Caco-2 (cell line): ENCODE measurements at regions not wholly inside any gene's neighbourhood (a gene's known extent, or its start where the extent isn't known, plus 50 kb on each side); places are given as distances from the start of the nearest gene placed in this dataset.

Experiments
- BruUV-seq: library from RNA; stranded (reverse); fragments of 400-500 nt; replicated peaks from 2 replicates; lab custom pipeline; 2021; lab: Mats Ljungman, UMichigan
- CTCF ChIA-PET: fragments of 300-600 bp; sonication (Branson Sonifier 250); formaldehyde crosslinking; loops from one replicate; lab custom pipeline; 2022; ENCODE audit warnings: antibody characterized with exemption; lab: Charles Lee
- POLR2A ChIA-PET: fragments of 300-600 bp; sonication (Branson Sonifier 250); formaldehyde crosslinking; loops from one replicate; lab custom pipeline; 2022; ENCODE audit warnings: antibody characterized with exemption; lab: Charles Lee
- DNase-seq, 2 experiments: peaks; one replicate each; pipeline versions ENCODE4 v3.0.0 to v3.0.0-alpha.2; 2020 to 2022
- H3K27me3 ChIP-seq: replicated peaks from 2 replicates; pipeline ENCODE4 v1.6.0; 2011; ENCODE audit warnings: low read length; ENCODE audit not compliant: control insufficient read depth, insufficient read depth
- H3K36me3 ChIP-seq: 2 replicates; pipeline ENCODE4 v1.5.1; 2011; ENCODE audit warnings: low read length; ENCODE audit not compliant: control insufficient read depth, insufficient read depth
- H3K4me1 ChIP-seq: fragments of 250-450 bp; sonication (Bioruptor Pico); 2 replicates; pipeline ENCODE4 v1.5.1; 2020; ENCODE audit warnings: mild to moderate bottlenecking
- H3K4me3 ChIP-seq: 2 replicates; pipeline ENCODE4 v1.5.1; 2011; ENCODE audit warnings: low read depth, mild to moderate bottlenecking, control low read depth, low read length
- H3K9me3 ChIP-seq: fragments of 250-450 bp; sonication (Bioruptor Pico); 2 replicates; pipeline ENCODE4 v1.5.1; 2020; ENCODE audit warnings: mild to moderate bottlenecking, moderate library complexity
- H3K27ac Mint-ChIP-seq: one replicate; pipeline ENCODE4 v1.8.0; 2022; ENCODE audit warnings: mixed read lengths; ENCODE audit not compliant: unreplicated experiment
- H3K27me3 Mint-ChIP-seq: one replicate; pipeline ENCODE4 v1.8.0; 2022; ENCODE audit warnings: mixed read lengths; ENCODE audit not compliant: insufficient read depth, unreplicated experiment
- H3K36me3 Mint-ChIP-seq: one replicate; pipeline ENCODE4 v1.8.0; 2022; ENCODE audit warnings: mild to moderate bottlenecking, mixed read lengths; ENCODE audit not compliant: insufficient read depth, unreplicated experiment
- H3K4me1 Mint-ChIP-seq: one replicate; pipeline ENCODE4 v1.8.0; 2022; ENCODE audit warnings: low read depth, mixed read lengths; ENCODE audit not compliant: unreplicated experiment
- H3K4me3 Mint-ChIP-seq: one replicate; pipeline ENCODE4 v1.8.0; 2022; ENCODE audit warnings: mild to moderate bottlenecking, moderate library complexity, mixed read lengths; ENCODE audit not compliant: unreplicated experiment
- H3K9me3 Mint-ChIP-seq: one replicate; pipeline ENCODE4 v1.8.0; 2022; ENCODE audit warnings: mixed read lengths; ENCODE audit not compliant: unreplicated experiment
- intact Hi-C: fragments of 100-400 bp; cut with micrococcal nuclease; formaldehyde crosslinking; loops from one replicate; pipeline ENCODE4 v1.10.0; 2022; ENCODE audit not compliant: unreplicated experiment
- TF ChIP-seq, protein P1 (sequence below), 2 experiments: fragments of 200-600 bp in 1 of 2; IDR thresholded peaks; 1 replicate in 1 of 2; 2 replicates in 1 of 2; pipeline versions ENCODE4 v1.5.1 to v1.8.0; 2011 to 2022; ENCODE audit warnings: antibody characterized with exemption in 1 of 2, control low read depth in 1 of 2, inconsistent platforms in 1 of 2, low read depth in 1 of 2, low read length in 1 of 2, mild to moderate bottlenecking in 1 of 2, moderate library complexity in 1 of 2; ENCODE audit not compliant: insufficient read depth in 1 of 2, severe bottlenecking in 1 of 2, unreplicated experiment in 1 of 2

DNA sequence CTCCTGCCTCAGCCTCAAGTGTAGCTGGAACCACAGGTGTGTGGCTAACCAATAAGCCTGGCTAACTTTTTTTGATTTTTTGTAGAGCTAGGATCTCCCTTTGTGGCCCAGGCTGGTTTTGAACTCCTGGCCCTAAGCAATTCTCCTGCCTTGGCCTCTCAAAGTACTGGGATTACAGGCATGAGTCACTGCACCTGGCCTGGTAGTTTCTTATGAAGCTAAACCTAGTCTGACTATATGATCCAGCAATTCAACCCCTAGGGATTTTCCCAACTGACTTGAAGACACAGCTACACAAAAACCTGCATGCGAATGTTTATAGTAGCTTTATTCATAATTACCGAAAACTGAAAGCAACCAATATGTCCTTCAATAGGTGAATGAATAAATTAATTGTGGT, 176.2 kb upstream of the IRX3 start:
- Histone ChIP-seq H3K36me3 (no peaks in the 10 kb centered on the region), H3K27me3 (no peaks in the 10 kb centered on the region), H3K4me3 (no peak overlapping the region), H3K4me1 (peaks cover 3% of the 10 kb centered on the region; the same call in 1 of the 2 replicates), H3K9me3 (peaks cover 4% of the 10 kb centered on the region)
- ChIA-PET CTCF (interaction anchor here (0.7 kb wide), 1 partner anchor 469 kb away, joined by 3 read pairs; no protein-coding TSS in a partner anchor), POLR2A (no interaction called here)
- BruUV-seq: no TSS peak
- Mint-ChIP-seq H3K27ac (no peak overlapping the region), H3K4me1 (no peaks in the 10 kb centered on the region), H3K4me3 (no peak overlapping the region), H3K27me3 (no peaks in the 10 kb centered on the region), H3K36me3 (no peaks in the 10 kb centered on the region), H3K9me3 (peaks cover 33% of the 10 kb centered on the region)
- intact Hi-C loops: no loop called here
- no peak for DNase-seq
- TF ChIP-seq, protein P1, sequence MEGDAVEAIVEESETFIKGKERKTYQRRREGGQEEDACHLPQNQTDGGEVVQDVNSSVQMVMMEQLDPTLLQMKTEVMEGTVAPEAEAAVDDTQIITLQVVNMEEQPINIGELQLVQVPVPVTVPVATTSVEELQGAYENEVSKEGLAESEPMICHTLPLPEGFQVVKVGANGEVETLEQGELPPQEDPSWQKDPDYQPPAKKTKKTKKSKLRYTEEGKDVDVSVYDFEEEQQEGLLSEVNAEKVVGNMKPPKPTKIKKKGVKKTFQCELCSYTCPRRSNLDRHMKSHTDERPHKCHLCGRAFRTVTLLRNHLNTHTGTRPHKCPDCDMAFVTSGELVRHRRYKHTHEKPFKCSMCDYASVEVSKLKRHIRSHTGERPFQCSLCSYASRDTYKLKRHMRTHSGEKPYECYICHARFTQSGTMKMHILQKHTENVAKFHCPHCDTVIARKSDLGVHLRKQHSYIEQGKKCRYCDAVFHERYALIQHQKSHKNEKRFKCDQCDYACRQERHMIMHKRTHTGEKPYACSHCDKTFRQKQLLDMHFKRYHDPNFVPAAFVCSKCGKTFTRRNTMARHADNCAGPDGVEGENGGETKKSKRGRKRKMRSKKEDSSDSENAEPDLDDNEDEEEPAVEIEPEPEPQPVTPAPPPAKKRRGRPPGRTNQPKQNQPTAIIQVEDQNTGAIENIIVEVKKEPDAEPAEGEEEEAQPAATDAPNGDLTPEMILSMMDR (IDR thresholded peaks at IDR 0.05; ENCODE audit: insufficient read depth in 1 of 2, low read depth in 1 of 2, low read length in 1 of 2, severe bottlenecking in 1 of 2, unreplicated experiment in 1 of 2): no peak

DNA sequence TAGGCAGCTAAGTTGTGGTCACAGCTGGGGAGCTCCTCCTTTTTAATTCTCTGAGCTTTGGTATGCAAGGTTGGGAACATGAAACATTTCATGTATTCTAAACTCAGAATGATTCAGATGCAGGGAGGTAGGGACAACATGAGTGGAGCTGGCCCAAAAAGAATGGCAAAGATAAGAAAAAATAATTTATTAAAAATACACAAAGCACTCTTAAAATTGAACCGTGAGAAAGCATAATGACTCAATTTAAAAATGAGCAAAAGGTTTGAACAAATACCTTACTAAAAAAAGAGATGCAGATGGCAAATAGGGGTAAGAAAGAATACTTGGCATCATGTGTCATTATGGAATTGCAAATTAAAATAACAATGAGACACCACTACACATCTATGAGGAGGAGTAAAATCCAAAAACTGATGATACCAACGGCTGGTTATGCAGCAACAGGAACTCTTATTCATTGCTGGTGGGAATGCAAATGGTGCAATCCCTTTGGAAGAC, 175.6 kb upstream of the IRX3 start:
- Mint-ChIP-seq H3K9me3 (peaks cover 33% of the 10 kb centered on the region), H3K4me3 (no peak overlapping the region), H3K27me3 (no peaks in the 10 kb centered on the region), H3K4me1 (no peaks in the 10 kb centered on the region), H3K36me3 (no peaks in the 10 kb centered on the region), H3K27ac (no peak overlapping the region)
- intact Hi-C loops: no loop called here
- peaks cover 4% of the 10 kb centered on the region for H3K9me3 ChIP-seq
- POLR2A ChIA-PET: no interaction called here
- no peak for DNase-seq
- no peaks in the 10 kb centered on the region for H3K36me3 ChIP-seq
- H3K4me3 ChIP-seq: no peak overlapping the region
- CTCF ChIA-PET: interaction anchor here (0.7 kb wide), 1 partner anchor 469 kb away, joined by 3 read pairs; no protein-coding TSS in a partner anchor
- TF ChIP-seq, protein P1 (IDR thresholded peaks at IDR 0.05; ENCODE audit: insufficient read depth in 1 of 2, low read depth in 1 of 2, low read length in 1 of 2, severe bottlenecking in 1 of 2, unreplicated experiment in 1 of 2): no peak
- peaks cover 3% of the 10 kb centered on the region; the same call in 1 of the 2 replicates for H3K4me1 ChIP-seq
- H3K27me3 ChIP-seq: no peaks in the 10 kb centered on the region
- BruUV-seq: no TSS peak

DNA sequence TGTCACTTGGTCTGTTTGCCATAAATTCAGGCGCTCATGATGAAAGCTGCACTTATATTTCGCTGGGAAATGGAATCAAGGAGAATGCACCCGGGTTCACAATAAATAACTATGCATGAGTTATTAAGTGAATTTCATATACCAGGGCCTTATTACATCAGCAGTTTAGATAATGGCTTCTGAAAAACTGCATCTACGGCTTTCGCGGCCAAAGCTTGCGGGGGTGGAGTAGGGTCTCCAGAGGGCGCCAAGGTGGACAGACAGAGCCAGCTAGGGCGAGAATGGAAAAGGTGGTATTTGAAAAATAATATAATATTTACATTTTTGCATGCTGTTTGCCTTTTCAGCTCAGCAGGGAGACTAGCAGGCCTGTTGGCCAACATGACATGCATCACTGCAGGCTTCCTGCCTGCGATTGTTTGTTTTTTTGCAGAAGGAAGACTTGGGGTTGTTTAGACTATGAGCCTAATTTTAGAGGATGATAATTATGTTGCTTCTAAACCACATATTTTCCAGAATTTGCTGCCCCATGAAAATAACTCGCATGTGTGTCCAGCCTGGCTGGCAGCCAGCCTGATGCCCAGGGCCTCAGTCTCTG, 173.8 kb upstream of the IRX3 start:
- H3K27me3 Mint-ChIP-seq: no peaks in the 10 kb centered on the region
- no peak overlapping the region for H3K27ac Mint-ChIP-seq
- peaks cover 27% of the 10 kb centered on the region for H3K9me3 Mint-ChIP-seq
- Histone ChIP-seq H3K36me3 (no peaks in the 10 kb centered on the region), H3K4me3 (no peak overlapping the region), H3K4me1 (peaks cover 3% of the 10 kb centered on the region; the same call in 1 of the 2 replicates), H3K9me3 (no peaks in the 10 kb centered on the region; the same call in none of the 2 replicates), H3K27me3 (no peaks in the 10 kb centered on the region)
- DNase-seq: no peak
- H3K4me1 Mint-ChIP-seq: no peaks in the 10 kb centered on the region
- ChIA-PET POLR2A (no interaction called here), CTCF (no interaction called here)
- H3K36me3 Mint-ChIP-seq: no peaks in the 10 kb centered on the region
- BruUV-seq: no TSS peak
- TF ChIP-seq, protein P1 (IDR thresholded peaks at IDR 0.05; ENCODE audit: insufficient read depth in 1 of 2, low read depth in 1 of 2, low read length in 1 of 2, severe bottlenecking in 1 of 2, unreplicated experiment in 1 of 2): no peak
- intact Hi-C loops: no loop called here
- no peak overlapping the region for H3K4me3 Mint-ChIP-seq
